ENCODE measurements at regions not wholly inside any gene's neighbourhood (a gene's known extent, or its start where the extent isn't known, plus 50 kb on each side); places are given as distances from the start of the nearest gene placed in this dataset.

- Mint-ChIP-seq H3K4me3 (no peak overlapping the region), H3K4me1 (ENCODE audit: low read depth) (no peaks in the 10 kb centered on the region), H3K36me3 (ENCODE audit: low read depth) (no peaks in the 10 kb centered on the region), H3K27ac (no peak overlapping the region), H3K27me3 (no peaks in the 10 kb centered on the region), H3K9me3 (no peaks in the 10 kb centered on the region)
- H3K36me3 ChIP-seq (ENCODE audit: insufficient read depth, low read length): no peaks in the 10 kb centered on the region
- no peak overlapping the region for H3K4me3 ChIP-seq (ENCODE audit: low read length)
- TF ChIP-seq, protein P1, sequence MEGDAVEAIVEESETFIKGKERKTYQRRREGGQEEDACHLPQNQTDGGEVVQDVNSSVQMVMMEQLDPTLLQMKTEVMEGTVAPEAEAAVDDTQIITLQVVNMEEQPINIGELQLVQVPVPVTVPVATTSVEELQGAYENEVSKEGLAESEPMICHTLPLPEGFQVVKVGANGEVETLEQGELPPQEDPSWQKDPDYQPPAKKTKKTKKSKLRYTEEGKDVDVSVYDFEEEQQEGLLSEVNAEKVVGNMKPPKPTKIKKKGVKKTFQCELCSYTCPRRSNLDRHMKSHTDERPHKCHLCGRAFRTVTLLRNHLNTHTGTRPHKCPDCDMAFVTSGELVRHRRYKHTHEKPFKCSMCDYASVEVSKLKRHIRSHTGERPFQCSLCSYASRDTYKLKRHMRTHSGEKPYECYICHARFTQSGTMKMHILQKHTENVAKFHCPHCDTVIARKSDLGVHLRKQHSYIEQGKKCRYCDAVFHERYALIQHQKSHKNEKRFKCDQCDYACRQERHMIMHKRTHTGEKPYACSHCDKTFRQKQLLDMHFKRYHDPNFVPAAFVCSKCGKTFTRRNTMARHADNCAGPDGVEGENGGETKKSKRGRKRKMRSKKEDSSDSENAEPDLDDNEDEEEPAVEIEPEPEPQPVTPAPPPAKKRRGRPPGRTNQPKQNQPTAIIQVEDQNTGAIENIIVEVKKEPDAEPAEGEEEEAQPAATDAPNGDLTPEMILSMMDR (IDR thresholded peaks at IDR 0.05): no peak
- no peak overlapping the region for H3K27ac ChIP-seq (ENCODE audit: low read depth in 1 of 2, low read length in 2 of 2)
- no peaks in the 10 kb centered on the region for H3K27me3 ChIP-seq (ENCODE audit: control insufficient read depth in 1 of 2, insufficient read depth in 2 of 2, low read length in 2 of 2)
- DNase-seq (no peak), ATAC-seq (ENCODE audit: poor library complexity) (no peak)
- H3K4me1 ChIP-seq (ENCODE audit: insufficient read depth, low read length): no peaks in the 10 kb centered on the region
- intact Hi-C loops (cut with DNase I, micrococcal nuclease): no loop called here
- ChIA-PET CTCF (no interaction called here), POLR2A (no interaction called here)
- H3K9me3 ChIP-seq (ENCODE audit: control insufficient read depth in 1 of 2, insufficient read depth in 1 of 2, low read length in 2 of 2): no peaks in the 10 kb centered on the region
Measured at GRCh38 chr11:8792710-8793109, 110.1 kb downstream of the RPL27A start.

- POLR2A ChIA-PET: no interaction called here
- H3K4me1 Mint-ChIP-seq (ENCODE audit: low read depth): no peaks in the 10 kb centered on the region
- no peaks in the 10 kb centered on the region for H3K27me3 Mint-ChIP-seq
- no peaks in the 10 kb centered on the region for H3K36me3 ChIP-seq (ENCODE audit: insufficient read depth, low read length)
- H3K9me3 Mint-ChIP-seq: no peaks in the 10 kb centered on the region
- H3K4me3 Mint-ChIP-seq: no peak overlapping the region
- H3K27ac Mint-ChIP-seq: no peak overlapping the region
- ATAC-seq (ENCODE audit: poor library complexity): no peak
- no peaks in the 10 kb centered on the region for H3K9me3 ChIP-seq (ENCODE audit: control insufficient read depth in 1 of 2, insufficient read depth in 1 of 2, low read length in 2 of 2)
- TF ChIP-seq, protein P1 (IDR thresholded peaks at IDR 0.05): no peak
- H3K27ac ChIP-seq (ENCODE audit: low read depth in 1 of 2, low read length in 2 of 2): no peak overlapping the region
- intact Hi-C loops (cut with DNase I, micrococcal nuclease): no loop called here
- no peaks in the 10 kb centered on the region for H3K4me1 ChIP-seq (ENCODE audit: insufficient read depth, low read length)
- CTCF ChIA-PET: no interaction called here
- H3K36me3 Mint-ChIP-seq (ENCODE audit: low read depth): no peaks in the 10 kb centered on the region
- no peaks in the 10 kb centered on the region for H3K27me3 ChIP-seq (ENCODE audit: control insufficient read depth in 1 of 2, insufficient read depth in 2 of 2, low read length in 2 of 2)
- DNase-seq: no peak
- H3K4me3 ChIP-seq (ENCODE audit: low read length): no peak overlapping the region
Measured at GRCh38 chr11:8793114-8793777, 110.7 kb downstream of the RPL27A start.

DNA sequence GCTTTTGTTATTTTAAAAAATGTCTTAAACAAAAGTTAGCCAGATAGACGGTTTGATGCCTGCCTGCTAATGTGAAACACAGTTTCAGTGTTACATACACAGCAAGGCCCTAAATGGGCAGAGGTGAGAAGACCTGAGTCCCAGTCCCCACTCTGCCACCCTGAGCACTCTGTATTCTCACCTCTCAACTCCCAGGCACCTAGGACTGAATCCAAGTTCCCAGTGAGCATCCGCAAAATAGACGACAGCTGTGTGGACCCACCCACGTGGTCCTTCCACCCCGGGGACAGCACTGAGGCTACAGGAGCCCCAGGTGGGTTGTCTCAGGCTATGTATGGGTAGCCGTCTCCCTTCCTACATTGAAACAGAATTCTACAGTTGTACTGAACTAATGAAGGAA, 111.5 kb downstream of the RPL27A start:
- Histone ChIP-seq H3K4me3 (ENCODE audit: low read length) (no peak overlapping the region), H3K27ac (ENCODE audit: low read depth in 1 of 2, low read length in 2 of 2) (no peak overlapping the region), H3K27me3 (ENCODE audit: control insufficient read depth in 1 of 2, insufficient read depth in 2 of 2, low read length in 2 of 2) (no peaks in the 10 kb centered on the region), H3K9me3 (ENCODE audit: control insufficient read depth in 1 of 2, insufficient read depth in 1 of 2, low read length in 2 of 2) (no peaks in the 10 kb centered on the region), H3K36me3 (ENCODE audit: insufficient read depth, low read length) (no peaks in the 10 kb centered on the region), H3K4me1 (ENCODE audit: insufficient read depth, low read length) (no peaks in the 10 kb centered on the region)
- no peaks in the 10 kb centered on the region for H3K4me1 Mint-ChIP-seq (ENCODE audit: low read depth)
- H3K9me3 Mint-ChIP-seq: no peaks in the 10 kb centered on the region
- no peak overlapping the region for H3K27ac Mint-ChIP-seq
- TF ChIP-seq, protein P1 (IDR thresholded peaks at IDR 0.05): no peak
- H3K4me3 Mint-ChIP-seq: no peak overlapping the region
- DNase-seq (no peak), ATAC-seq (ENCODE audit: poor library complexity) (no peak)
- intact Hi-C loops (cut with DNase I, micrococcal nuclease): no loop called here
- ChIA-PET POLR2A (no interaction called here), CTCF (no interaction called here)
- H3K27me3 Mint-ChIP-seq: no peaks in the 10 kb centered on the region
- no peaks in the 10 kb centered on the region for H3K36me3 Mint-ChIP-seq (ENCODE audit: low read depth)

Measured in CD4-positive, alpha-beta T cell (primary cell).